GM21576 (cell line): ENCODE measurements at regions not wholly inside any gene's neighbourhood (a gene's known extent, or its start where the extent isn't known, plus 50 kb on each side); places are given as distances from the start of the nearest gene placed in this dataset.
"Not testable (repeated sequence)": the region's sequence is repeated elsewhere in the genome, so short reads cannot be mapped to it uniquely, and the experiment has no call there.

ENCODE experiments used
- ATAC-seq: cut with Tn5 transposase; IDR thresholded peaks from one replicate; pipeline ENCODE4 v1.9.1; 2021; ENCODE audit warnings: mild to moderate bottlenecking, moderate library complexity; ENCODE audit not compliant: unreplicated experiment

DNA sequence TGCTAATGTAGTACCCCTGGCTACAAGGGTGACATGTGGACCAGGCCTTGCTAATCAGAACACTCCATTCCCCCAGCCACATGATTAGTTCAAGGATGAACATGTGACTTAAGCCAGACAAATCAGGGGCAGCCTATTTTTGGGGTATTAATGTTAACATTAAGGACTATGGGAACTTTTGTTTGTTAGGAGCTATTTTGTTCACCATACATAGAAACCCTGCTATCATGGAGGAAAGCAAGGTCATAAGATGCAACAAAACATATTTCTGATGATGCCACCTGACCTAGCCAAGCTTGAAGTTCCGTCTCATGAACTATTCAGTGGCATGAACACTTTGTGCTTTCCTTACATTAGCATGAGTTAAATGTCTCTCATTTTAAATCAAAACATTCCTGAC, 90.8 kb upstream of the PELI2 start:
- ATAC-seq, result no peak

DNA sequence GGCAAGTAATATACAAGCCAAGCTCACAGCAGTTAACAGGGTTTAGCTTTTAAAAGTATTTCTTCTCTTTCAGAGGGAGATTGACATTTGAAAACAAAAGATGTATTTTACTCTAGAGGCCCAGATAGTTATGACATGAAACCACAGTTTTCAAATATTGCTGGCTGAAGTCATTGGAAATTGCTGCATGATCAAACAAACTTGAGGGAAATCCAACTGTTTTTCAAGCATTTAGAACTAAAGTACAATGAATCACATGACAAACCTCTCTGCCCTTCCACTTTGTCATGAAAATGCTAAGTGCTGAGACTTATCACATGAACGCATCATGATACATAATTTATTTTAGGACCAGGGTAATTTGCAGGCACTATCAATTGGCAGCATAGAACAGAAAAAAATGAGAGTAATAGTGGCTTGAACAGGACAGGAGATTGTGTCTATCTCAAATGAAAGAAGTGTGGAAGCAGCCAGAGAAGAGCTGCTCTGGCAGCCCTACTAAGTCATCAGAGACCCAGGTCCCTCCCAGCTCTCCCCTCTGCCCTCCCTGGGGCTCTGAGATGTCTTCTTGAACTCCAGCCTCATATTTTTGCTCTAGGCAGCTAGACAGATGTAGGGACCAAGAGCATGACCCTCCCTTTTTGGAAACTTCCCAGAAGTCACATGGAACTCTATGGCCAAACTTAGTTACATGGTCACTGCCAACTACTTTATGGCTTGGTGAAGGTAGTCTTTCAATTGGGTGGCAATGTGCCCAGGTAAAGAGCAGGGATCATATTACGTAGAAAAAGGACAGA, 90.1 kb upstream of the PELI2 start:
- ATAC-seq, result no peak

DNA sequence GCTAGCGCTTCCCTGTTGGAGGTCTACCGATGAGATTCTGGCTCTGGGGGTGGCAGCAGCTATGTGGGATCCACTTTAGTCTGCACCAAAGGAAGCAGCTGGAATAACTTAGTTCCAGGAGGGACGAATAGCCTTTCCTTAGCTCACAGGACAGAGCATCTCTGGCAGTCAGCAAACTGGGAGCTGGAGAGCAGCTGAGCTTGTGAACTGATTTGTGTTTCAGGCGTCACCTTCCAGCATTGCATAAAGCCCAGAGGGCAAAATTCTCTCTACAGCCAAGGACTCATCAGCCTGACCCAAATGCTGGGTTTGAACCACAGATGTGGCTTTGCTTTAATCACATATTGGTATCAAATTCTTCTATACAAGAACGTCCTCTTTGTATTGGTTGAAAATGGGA, 81.9 kb upstream of the PELI2 start:
- ATAC-seq, result no peak

DNA sequence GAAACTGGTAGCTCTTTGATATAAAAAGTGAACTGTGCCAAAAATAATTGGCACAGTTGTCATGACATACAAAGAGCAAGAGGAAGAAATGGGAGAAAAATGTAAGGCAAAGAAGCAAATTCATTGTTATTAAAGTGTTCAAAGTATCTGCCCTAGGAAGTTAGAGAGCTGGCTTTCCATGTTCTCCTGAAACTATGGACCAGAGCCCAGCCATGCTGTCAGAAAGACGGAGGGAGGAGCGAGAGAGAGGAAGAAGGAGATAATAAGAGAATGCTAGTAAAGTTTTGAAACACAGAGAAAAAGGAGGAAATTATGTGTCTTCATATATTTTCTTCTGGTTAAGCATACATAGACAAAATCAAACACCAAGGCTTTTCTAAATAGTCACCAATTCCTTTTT, 78.1 kb upstream of the PELI2 start:
- ATAC-seq, result no peak

DNA sequence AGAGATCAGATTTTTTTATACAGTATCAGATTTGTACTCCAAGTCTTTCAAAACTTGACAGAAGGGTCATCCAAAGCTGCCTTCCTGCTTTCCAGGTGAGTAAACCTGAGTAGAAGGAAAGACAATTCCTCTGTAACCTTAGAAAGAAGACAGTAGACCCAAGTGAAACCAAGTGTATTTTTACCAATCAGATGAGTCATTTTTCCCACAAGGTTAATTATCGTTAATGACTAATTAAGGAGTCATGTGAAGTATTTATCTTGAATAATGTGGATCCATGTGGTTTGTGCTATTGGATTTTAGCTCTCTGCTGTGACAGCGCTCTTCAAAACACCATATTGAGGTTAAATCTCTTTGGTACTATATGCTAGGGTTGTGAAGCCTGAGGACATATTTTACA, 74.0 kb upstream of the PELI2 start:
- ATAC-seq, result no peak

DNA sequence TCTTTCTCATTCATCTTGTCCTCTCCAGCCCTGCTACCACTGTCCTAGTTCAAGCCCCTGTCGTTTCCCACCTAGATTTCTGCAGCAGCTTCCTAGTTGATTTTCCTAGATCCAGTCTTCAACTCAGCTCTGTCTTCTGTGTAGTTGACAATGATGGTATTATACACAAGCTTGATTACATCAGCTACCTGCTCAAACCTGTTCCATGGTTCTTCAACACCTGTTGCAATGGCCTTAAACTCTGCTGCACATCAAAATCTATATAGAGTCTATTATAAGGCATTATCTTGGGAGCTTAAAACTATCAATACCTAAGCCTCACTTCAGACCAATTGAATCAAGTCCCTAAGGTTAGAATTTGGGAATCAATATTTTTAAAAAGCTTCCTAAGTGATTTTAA, 71.7 kb upstream of the PELI2 start:
- ATAC-seq, result no peak

DNA sequence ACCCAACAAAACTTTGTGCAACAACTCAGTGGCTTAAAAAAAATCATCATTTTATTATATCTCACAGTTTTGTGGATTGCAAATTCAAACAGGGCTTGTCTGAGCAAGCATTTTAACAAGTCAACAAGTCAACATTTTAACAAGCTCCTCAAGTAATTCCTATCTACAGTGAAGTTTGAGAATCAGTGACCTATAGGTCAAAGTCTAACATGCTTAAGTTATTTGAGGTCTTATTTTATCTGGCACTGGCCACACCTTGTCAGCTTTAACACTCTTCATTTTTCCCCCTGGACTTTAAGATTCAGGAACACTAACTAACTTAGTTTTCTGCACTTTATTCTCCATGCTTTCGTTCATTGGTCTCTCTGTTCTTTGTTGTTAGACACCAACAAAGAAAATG, 71.2 kb upstream of the PELI2 start:
- no peak for ATAC-seq

DNA sequence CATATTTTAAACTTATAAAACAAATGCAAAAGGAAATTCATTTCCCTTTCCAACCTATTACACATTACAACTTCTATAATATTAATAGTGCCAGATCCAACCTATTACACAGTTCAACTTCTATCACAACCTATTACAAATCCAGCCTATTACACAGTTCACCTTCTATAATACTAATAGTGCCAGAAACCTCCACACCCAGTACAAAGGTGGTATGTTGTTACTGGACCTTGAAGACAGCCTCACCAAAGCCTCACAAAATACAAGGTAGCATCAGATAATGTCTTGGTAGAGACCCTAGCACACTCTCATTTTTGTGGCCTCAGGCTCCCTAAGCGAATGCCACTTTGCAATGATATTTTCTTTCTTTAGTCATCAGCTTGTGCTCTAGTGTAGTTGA, 68.7 kb upstream of the PELI2 start:
- ATAC-seq, result no peak

DNA sequence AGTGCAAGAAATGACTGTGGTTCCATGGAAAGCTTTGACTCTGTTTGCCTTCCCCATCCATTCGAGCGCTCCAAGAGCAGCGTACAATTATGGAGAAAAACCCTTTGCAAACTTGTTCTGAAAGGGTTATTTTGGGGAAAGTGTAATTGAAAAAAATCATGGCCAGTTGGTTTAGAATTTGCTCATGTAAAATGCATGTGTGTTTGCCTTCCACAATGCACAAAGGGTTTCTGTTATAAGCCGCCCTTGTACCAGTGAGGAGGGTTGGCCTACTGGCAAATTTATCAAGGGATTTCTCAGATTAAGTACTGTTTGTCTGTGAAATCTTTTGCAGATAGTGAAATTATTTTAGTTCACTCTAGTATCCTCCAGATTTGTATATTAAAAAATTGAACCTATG, 62.7 kb upstream of the PELI2 start:
- ATAC-seq, result no peak

DNA sequence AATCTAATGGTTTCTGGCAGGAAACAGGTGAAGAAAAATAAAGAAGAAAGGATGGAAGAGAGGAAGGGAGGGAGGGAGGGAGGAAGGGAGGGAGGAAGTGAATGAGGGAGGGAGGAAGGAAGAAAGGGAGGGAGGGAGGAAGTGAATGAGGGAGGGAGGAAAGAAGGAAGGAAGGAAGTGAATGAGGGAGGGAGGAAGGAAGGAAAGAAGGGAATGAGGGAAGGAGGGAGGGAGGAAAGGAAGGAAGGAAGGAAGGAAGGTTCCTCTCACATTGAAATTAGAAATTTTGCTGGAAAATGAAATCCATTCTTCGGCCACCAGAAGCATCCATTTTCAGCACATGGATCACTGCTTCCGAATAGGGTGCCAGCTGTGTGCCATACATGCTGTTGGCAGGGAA, 62.2 kb upstream of the PELI2 start:
- no peak for ATAC-seq

DNA sequence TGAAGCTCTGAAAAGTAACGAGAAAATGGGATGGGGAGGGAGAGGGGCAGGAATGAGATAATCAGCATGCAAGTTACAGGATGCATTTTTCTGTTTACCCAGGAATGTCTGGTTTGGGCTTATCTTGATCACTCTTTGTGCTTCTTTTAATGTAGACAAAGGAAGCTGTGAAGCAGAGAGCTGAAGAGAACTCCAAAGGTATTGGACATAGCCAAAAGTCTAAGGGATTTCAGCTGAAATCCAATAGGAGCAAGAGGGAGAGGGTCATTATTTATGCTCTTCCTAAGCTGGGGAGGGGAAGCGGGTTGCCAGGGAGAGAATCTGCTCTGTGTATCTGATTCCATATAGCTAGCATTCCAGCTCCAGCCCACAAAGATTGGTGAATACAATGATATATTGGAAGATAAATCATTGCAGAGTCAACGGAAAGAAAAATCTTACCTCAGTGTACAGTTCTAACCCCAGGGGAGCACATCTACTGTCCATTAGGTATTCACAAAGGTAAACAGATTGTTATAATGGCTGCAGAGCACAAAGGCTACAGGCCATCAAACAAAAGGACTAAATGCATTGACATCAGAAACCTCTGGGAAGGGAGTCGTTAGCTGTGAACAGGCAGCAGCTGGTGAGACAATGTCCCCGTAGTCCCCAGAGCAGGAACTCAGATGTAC, 61.0 kb upstream of the PELI2 start:
- no peak for ATAC-seq

DNA sequence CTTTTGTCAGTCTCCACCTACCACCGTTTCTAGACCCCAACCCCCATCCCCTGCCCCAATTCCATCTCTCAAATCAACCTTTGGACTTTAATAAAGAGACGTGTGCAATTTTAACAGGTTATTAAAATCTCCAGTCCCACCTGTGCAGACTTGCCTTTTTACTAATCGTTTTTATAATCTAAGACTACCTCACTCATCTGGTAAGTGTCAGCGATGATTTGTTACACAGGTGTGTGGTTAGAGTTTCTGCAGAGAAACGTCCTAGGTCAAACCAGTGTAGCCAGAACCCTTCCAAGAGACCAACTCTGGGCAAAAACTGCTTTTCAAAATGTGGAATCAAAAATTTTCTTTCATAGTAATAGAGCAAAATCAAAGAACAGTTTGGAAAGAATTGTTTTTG, 60.4 kb upstream of the PELI2 start:
- no peak for ATAC-seq

DNA sequence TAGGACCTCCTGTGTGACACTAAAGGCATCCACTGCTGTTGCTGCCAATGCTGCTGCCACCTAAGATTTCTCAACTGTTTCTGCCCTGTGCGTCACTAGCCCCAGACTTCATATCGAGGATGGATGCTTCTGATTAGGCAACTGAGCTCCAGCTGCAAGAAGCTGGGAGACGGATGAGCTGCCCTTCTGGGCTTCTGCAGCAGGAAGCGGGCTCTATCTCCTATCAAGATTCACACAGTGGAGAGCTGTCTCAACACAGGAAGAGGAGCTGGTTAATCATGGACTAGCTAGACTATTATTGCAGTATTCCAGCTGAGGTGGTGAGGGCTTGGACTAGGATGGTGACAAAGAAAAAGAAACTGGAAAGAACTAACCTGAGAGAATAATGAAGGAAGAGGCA, 59.2 kb upstream of the PELI2 start:
- no peak for ATAC-seq

DNA sequence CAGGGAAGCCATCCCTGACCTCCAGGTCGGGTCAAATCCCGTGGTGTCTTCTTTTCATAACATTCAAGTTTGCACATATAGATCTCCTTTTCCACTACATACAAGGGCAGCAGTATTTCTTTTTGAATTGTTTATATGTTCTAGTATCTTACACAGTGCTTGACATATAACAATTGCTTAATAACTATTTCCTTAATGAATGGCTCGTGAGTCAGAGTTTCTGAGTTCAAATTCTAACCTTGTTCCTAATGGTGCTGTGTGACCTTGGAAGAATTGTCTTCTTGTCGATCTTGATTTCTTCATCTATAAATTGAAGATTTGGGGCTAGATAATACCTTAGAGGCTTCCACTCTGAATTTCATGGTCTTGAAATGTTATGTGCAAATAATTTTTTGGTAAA, 57.2 kb upstream of the PELI2 start:
- ATAC-seq, result no peak

DNA sequence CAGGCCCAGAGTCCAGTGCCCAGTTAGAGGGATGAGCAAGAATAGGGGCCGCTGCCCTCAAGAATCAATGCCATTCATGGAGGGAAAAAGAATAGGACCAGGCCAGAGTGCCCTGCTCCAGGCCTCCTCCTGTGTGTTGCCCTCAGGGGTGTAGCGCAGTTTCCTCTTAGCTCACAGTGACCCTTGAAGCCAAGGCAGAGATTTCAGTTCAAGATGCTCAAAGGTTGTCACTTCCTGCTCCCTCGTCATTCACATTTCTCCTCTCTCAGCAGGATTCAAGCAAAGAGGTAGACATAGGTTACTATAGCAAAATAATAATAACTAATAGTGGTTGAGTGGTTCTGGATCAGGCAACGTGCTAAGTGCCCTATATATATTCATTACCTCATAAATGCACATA, 55.1 kb upstream of the PELI2 start:
- no peak for ATAC-seq

DNA sequence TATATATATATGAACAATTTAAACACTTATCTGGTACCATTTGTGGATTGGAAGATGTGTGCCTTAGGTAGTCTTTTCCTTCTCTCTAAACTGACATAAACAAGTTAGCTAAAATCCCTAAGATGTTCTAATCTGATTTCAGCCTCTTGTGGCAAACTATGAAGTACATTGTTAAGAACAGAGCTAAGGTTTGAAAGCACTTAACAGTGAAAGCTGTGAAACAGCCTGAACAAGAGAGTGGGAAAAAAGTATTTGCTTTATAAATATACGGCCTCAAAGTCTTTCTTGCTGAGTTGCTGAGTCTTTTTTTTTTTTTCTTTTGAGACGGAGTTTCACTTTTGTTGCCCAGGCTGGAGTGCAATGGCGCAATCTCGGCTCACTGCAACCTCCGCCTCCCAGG, 53.7 kb upstream of the PELI2 start:
- ATAC-seq, result no peak

DNA sequence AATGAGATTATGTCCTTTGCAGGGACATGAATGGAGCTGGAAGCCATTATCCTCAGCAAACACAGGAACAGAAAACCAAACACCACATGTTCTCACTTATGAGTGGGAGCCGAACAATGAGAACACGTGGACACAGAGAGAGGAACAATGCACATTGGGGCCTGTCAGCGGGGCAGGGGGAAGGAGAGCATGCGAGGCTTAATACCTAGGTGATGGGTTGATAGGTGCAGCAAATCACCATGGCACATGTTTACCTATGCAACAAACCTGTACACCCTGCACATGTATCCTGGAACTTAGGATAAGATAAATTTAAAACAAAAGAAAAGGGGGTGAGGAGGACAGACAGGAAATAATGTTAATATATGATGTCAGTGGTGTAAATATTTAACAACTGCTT, 53.0 kb upstream of the PELI2 start:
- not testable (repeated sequence) for ATAC-seq

DNA sequence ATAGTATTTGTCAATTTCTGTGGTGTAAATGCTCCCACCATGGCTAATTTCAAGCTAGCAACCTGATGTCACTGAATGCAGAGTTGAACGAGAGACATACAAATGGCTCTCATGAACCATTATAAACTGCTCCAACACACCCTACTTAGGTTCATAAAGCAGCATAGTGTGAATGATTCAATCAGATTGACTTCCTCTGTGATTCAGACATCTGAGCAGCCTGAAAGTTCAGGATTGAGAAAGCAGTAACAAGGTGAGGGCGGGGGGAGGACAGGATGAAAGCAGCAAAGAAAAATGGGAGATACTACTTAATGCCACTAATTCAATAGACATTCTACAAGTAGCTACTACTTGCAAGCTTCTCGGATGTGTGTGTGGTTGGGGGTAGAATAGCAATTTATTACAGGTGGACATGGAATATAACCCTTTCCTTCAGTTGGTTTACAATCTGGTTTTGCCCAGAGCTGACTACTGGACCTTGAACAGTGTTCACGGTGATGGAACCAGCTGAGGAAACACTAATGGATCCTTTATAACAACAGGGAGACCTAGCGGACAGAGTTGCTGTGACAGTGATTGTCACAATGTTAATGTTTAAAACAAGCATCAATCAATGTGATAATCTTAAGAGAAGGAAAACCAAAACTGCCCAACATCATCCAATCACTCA, 52.5 kb upstream of the PELI2 start:
- ATAC-seq, result no peak
